ENCODE measurements at regions not wholly inside any gene's neighbourhood (a gene's known extent, or its start where the extent isn't known, plus 50 kb on each side); places are given as distances from the start of the nearest gene placed in this dataset.
"Not testable (repeated sequence)": the region's sequence is repeated elsewhere in the genome, so short reads cannot be mapped to it uniquely, and the experiment has no call there.

DNA sequence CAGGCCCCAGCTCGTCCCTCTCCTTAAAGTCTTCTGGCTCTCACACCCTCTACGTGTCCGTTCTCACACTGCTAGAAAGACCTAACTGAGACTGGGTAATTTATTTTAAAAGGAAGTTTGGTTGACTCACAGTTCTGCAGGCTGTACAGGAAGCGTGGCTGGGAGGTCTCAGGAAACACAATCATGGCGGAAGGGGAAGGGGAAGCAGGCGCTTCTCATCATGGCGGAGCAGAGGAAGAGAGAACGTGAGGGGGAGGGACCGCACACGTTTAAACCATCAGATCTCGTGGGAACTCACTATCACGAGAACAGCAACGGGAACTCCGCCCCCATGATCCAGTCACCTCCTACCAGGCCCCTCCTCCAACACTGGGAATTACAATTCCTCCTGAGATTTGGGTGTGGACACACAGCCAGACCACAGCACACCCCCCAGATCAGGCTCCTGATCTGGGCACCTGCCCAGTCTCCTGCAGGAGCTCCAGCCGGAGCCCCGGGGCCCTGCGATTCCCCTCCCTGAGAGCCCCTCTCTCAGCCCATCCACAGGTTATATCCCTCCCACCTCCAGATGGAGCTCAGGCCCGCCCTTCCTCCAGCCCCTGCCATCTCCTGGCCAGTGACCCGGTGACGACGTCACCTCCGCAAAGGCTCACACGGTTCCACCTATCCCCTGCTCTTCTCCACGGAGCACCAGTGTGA lies 170.2 kb downstream of the BRD1 start:
- H3K27me3 ChIP-seq: peaks cover 0 to 36% (median 0%) of the 10 kb centered on the region in 3 donors
- H3K4me3 ChIP-seq: peak overlapping the region; percentile 12 to 45 (median 34)
- H3K4me1 ChIP-seq: no peaks in the 10 kb centered on the region
- peak; percentile 81 for DNase-seq
- H3K36me3 ChIP-seq: no peaks in the 10 kb centered on the region
- intact Hi-C loops (cut with DNase I): no loop called here
- H3K27ac ChIP-seq: peak overlapping the region; percentile 12 to 60 (median 42)
- TF ChIP-seq, protein P1, sequence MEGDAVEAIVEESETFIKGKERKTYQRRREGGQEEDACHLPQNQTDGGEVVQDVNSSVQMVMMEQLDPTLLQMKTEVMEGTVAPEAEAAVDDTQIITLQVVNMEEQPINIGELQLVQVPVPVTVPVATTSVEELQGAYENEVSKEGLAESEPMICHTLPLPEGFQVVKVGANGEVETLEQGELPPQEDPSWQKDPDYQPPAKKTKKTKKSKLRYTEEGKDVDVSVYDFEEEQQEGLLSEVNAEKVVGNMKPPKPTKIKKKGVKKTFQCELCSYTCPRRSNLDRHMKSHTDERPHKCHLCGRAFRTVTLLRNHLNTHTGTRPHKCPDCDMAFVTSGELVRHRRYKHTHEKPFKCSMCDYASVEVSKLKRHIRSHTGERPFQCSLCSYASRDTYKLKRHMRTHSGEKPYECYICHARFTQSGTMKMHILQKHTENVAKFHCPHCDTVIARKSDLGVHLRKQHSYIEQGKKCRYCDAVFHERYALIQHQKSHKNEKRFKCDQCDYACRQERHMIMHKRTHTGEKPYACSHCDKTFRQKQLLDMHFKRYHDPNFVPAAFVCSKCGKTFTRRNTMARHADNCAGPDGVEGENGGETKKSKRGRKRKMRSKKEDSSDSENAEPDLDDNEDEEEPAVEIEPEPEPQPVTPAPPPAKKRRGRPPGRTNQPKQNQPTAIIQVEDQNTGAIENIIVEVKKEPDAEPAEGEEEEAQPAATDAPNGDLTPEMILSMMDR (IDR thresholded peaks at IDR 0.05): no peak
- peak in 1 of 4 donors; percentile 41 for TF ChIP-seq POLR2AphosphoS5 (IDR thresholded peaks at IDR 0.05)
- no peaks in the 10 kb centered on the region for H3K9me3 ChIP-seq
- 47 to 71% methylated on average over 24 of the region's 24 CpGs for WGBS, 2 donors

DNA sequence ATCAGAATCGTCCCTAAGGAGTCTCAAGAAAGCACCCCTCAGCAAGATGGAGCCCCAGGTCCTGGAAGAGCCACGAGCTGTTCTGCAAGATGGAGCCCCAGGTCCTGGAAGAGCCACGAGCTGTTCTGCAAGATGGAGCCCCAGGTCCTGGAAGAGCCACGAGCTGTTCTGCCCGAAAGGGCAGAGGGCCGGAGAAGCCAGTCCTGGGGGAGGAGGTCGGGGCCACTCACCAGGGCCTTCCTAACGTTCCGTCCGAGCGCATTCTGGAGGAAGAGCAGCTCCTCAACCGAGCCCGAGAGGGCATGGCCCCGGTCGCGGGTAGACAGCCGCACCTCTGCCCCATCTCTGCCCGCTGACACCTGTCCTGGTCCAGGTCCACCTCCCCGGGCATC lies 170.8 kb downstream of the BRD1 start:
- H3K36me3 ChIP-seq; DNase-seq; H3K9me3 ChIP-seq; intact Hi-C loops (cut with DNase I); H3K4me1 ChIP-seq: not testable (repeated sequence)
- Histone ChIP-seq H3K4me3 (peak overlapping the region; percentile 12 to 45 (median 34)), H3K27me3 (peaks cover 0 to 32% (median 0%) of the 10 kb centered on the region in 3 donors), H3K27ac (peak overlapping the region in 3 of 4 donors; percentile 40 to 60 (median 43))
- 52 to 71% methylated on average over 19 of the region's 19 CpGs for WGBS, 2 donors

DNA sequence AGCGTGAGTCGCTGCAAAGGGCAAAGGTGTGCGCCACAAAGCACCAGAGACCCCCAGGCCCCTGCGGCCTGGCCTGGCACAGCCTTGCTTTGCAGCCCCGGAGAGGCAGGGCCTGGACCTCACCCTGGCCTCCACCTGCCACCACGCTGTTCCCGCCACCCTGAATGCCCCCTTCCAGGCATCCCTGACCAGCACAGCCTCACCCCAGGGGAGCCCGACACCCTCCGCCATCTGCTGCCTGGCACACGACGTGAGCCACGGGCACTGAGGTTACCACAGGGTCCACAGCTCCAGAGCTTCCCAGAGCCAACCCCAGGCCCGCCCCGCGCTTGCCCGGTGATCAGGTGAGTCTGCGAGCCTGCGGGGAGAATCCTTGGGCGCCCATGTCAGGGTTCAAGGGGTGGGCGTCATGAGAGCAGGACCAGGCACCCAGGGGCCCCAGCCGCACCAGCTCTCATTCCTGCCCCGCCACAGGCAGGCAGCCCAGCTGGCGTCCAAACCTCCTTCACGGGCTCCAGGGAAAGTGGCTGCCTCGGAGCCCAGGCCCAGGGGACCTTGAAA lies 171.3 kb downstream of the BRD1 start:
- no peak for TF ChIP-seq EP300 (IDR thresholded peaks at IDR 0.05)
- TF ChIP-seq, protein P1 (IDR thresholded peaks at IDR 0.05): no peak
- no peak for TF ChIP-seq POLR2A (IDR thresholded peaks at IDR 0.05)
- TF ChIP-seq POLR2AphosphoS5 (IDR thresholded peaks at IDR 0.05): no peak
- no peak for DNase-seq
- H3K27ac ChIP-seq: peak overlapping the region in 3 of 4 donors; percentile 40 to 60 (median 43)
- H3K4me3 ChIP-seq: peak overlapping the region in 3 of 4 donors; percentile 32 to 45 (median 37)
- H3K9me3 ChIP-seq: no peaks in the 10 kb centered on the region
- H3K27me3 ChIP-seq: peaks cover 0 to 27% (median 0%) of the 10 kb centered on the region in 3 donors
- no peaks in the 10 kb centered on the region for H3K36me3 ChIP-seq
- H3K4me1 ChIP-seq: no peaks in the 10 kb centered on the region
- intact Hi-C loops (cut with DNase I): no loop called here
- 77 to 87% methylated on average over 25 of the region's 25 CpGs for WGBS, 2 donors

DNA sequence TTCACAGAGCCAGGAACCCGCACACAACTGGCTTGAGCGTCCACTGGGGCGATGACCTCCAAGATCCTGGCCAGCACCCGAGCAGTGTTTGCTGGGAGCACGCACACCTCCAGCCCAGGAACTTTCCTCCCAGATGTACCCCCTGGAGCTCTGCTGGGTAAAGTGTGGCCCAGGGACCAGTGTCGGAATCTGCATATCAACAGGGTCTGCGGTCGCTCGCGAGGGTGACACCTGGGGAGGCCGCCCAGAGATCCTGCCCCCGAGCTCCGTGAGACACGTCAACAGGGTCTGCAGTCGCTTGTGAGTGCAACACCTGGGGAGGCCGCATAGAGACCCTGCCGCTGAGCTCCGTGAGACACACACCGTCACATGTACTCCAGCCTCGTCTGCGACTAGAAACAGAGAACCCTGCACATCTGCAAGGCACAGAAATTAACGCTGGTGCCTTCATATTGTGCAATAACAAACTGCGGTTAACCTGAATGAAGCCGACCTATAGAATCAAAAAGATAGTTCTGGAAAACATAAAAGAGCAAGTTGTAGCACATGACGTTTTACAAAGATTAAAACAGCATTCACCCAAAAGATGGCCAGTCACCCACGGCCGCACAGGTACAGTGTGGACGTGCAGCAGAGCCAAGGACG lies 172.4 kb downstream of the BRD1 start:
- Histone ChIP-seq H3K4me1 (no peaks in the 10 kb centered on the region), H3K36me3 (no peaks in the 10 kb centered on the region), H3K9me3 (no peaks in the 10 kb centered on the region), H3K4me3 (no peak overlapping the region), H3K27me3 (peaks cover 0 to 23% (median 0%) of the 10 kb centered on the region in 3 donors), H3K27ac (no peak overlapping the region)
- 77 to 80% methylated on average over 29 of the region's 29 CpGs for WGBS, 2 donors
- intact Hi-C loops (cut with DNase I): no loop called here
- DNase-seq: no peak
- no peak for TF ChIP-seq EP300 (IDR thresholded peaks at IDR 0.05)
- TF ChIP-seq, protein P1 (IDR thresholded peaks at IDR 0.05): no peak
- no peak for TF ChIP-seq POLR2A (IDR thresholded peaks at IDR 0.05)
- TF ChIP-seq POLR2AphosphoS5 (IDR thresholded peaks at IDR 0.05): no peak
